OCI-LY7 (cell line): ENCODE measurements at regions not wholly inside any gene's neighbourhood (a gene's known extent, or its start where the extent isn't known, plus 50 kb on each side); places are given as distances from the start of the nearest gene placed in this dataset.

Experiments used
- CTCF ChIP-seq: fragments of 200-600 bp; sonication (generic); conservative IDR thresholded peaks from 2 replicates; pipeline ENCODE4 v1.5.1; 2014; ENCODE audit warnings: mild to moderate bottlenecking, antibody characterized with exemption, low read length, moderate library complexity, mixed read lengths
- EZH2phosphoT487 ChIP-seq: fragments of 200-600 bp; sonication (generic); IDR thresholded peaks from 2 replicates; pipeline ENCODE4 v1.6.1; 2018; ENCODE audit warnings: low read depth, borderline replicate concordance, mild to moderate bottlenecking, mixed run types, antibody characterized with exemption, low read length, moderate library complexity, mixed read lengths

- no peak for TF ChIP-seq CTCF
- TF ChIP-seq EZH2phosphoT487, result no peak
Observed at GRCh38 chr22:47789171-47789570, 1026.7 kb downstream of the TBC1D22A start.
